ENCODE measurements at regions not wholly inside any gene's neighbourhood (a gene's known extent, or its start where the extent isn't known, plus 50 kb on each side); places are given as distances from the start of the nearest gene placed in this dataset.

GRCh38 chr2:194992648-194993047 lies 664.4 kb upstream of the SLC39A10 start:
- in situ Hi-C loops (cut with MboI; ENCODE audit: low pct_unique_long_range_greater_than_20kb, low sequenced_read_pairs, unreplicated experiment), result no loop called here
- no peak for DNase-seq (ENCODE audit: low spot score)
- TF ChIP-seq CTCF (IDR thresholded peaks at IDR 0.05; ENCODE audit: extremely low read depth, insufficient read depth, missing control alignments), result no peak

- in situ Hi-C loops (cut with MboI; ENCODE audit: low pct_unique_long_range_greater_than_20kb, low sequenced_read_pairs, unreplicated experiment), result no loop called here
- no peak for DNase-seq (ENCODE audit: low spot score)
- no peak for TF ChIP-seq CTCF (IDR thresholded peaks at IDR 0.05; ENCODE audit: extremely low read depth, insufficient read depth, missing control alignments)
Measured at GRCh38 chr2:194985258-194985657, 671.8 kb upstream of the SLC39A10 start.

DNA sequence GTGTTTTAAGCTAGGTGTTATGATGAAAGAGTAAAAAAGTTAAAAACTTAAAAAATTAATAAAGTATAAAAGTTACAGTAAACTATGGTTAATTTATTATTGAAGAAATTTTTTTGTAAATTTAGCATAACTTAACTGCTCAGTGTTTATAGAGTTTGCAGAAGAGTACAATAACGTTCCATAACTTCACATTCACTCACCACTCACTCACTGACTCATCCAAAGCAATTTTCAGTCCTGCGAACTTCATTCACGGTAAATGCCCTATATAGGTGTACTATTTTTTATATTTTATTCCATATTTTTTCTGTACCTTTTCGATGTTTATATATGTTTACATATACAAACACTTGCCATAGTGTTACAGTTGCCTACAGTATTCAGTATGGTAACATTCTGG lies 694.8 kb upstream of the SLC39A10 start:
- TF ChIP-seq CTCF (IDR thresholded peaks at IDR 0.05; ENCODE audit: extremely low read depth, insufficient read depth, missing control alignments), result no peak
- no peak for DNase-seq (ENCODE audit: low spot score)
- in situ Hi-C loops (cut with MboI; ENCODE audit: low pct_unique_long_range_greater_than_20kb, low sequenced_read_pairs, unreplicated experiment), result no loop called here

DNA sequence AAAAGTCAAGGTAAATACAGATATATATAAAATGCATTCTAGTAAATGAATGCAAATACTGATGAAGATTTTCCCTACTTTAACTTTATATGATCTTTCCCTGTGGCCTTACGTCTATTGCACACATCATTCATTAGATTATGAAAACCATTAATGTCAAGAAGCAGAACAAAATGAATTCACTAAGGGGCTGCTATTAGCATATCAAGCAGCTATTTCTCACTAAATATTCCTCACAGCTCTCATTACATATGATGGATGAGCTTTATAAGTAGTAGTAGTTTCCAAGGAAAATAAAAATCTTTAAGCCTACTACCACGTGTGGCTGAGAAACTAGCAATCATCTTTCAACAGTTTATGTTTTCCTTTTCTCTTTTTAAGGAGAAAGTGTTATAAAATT lies 702.8 kb upstream of the SLC39A10 start:
- DNase-seq (ENCODE audit: low spot score), result no peak
- no peak for TF ChIP-seq CTCF (IDR thresholded peaks at IDR 0.05; ENCODE audit: extremely low read depth, insufficient read depth, missing control alignments)
- in situ Hi-C loops (cut with MboI; ENCODE audit: low pct_unique_long_range_greater_than_20kb, low sequenced_read_pairs, unreplicated experiment), result no loop called here

- TF ChIP-seq CTCF (IDR thresholded peaks at IDR 0.05; ENCODE audit: extremely low read depth, insufficient read depth, missing control alignments), result no peak
- in situ Hi-C loops (cut with MboI; ENCODE audit: low pct_unique_long_range_greater_than_20kb, low sequenced_read_pairs, unreplicated experiment), result no loop called here
- DNase-seq (ENCODE audit: low spot score), result no peak
Measured at GRCh38 chr2:194946826-194947225, 710.2 kb upstream of the SLC39A10 start.

- no peak for DNase-seq (ENCODE audit: low spot score)
- no peak for TF ChIP-seq CTCF (IDR thresholded peaks at IDR 0.05; ENCODE audit: extremely low read depth, insufficient read depth, missing control alignments)
- in situ Hi-C loops (cut with MboI; ENCODE audit: low pct_unique_long_range_greater_than_20kb, low sequenced_read_pairs, unreplicated experiment), result no loop called here
Measured at GRCh38 chr2:194938066-194938465, 719.0 kb upstream of the SLC39A10 start.

DNA sequence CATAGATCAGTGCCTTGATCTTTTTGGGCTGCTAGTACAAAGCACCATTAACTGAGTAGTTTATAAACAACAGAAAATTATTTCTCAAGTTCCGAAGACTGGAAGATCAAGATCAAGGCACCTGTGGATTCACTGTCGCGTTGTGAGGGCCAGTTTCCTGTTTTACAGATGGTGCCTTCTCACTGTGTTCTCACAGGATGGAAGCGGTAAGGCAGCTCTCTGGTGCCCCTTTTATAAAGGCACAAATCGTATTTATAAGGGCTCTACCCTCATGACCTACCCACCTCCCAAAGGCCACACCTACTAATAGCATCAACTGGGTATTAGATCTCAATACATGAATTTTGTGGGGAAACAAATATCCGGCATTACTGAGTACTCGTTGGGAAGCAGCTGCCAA lies 729.5 kb upstream of the SLC39A10 start:
- in situ Hi-C loops (cut with MboI; ENCODE audit: low pct_unique_long_range_greater_than_20kb, low sequenced_read_pairs, unreplicated experiment), result no loop called here
- TF ChIP-seq CTCF (IDR thresholded peaks at IDR 0.05; ENCODE audit: extremely low read depth, insufficient read depth, missing control alignments), result no peak

More for the DNA sequence above, 729.5 kb upstream of the SLC39A10 start:
- DNase-seq (ENCODE audit: low spot score), result no peak
